ENCODE measurements at regions not wholly inside any gene's neighbourhood (a gene's known extent, or its start where the extent isn't known, plus 50 kb on each side); places are given as distances from the start of the nearest gene placed in this dataset.
"Not testable (repeated sequence)": the region's sequence is repeated elsewhere in the genome, so short reads cannot be mapped to it uniquely, and the experiment has no call there.

- peak; percentile 65 to 67 for DNase-seq (ENCODE audit: low read depth in 2 of 2)
Measured at GRCh38 chr17:21551081-21551881, 141.0 kb upstream of the KCNJ18 start.

- DNase-seq (ENCODE audit: low read depth in 2 of 2) = not testable (repeated sequence)
Measured at GRCh38 chr17:21558921-21559320, 133.4 kb upstream of the KCNJ18 start.

- no peak for DNase-seq (ENCODE audit: low read depth in 2 of 2)
Measured at GRCh38 chr17:21564262-21564661, 128.1 kb upstream of the KCNJ18 start.

- not testable (repeated sequence) for DNase-seq (ENCODE audit: low read depth in 2 of 2)
Measured at GRCh38 chr17:21564757-21565156, 127.6 kb upstream of the KCNJ18 start.

- DNase-seq (ENCODE audit: low read depth in 2 of 2) = not testable (repeated sequence)
Measured at GRCh38 chr17:21570427-21570826, 121.9 kb upstream of the KCNJ18 start.

- DNase-seq (ENCODE audit: low read depth in 2 of 2) = not testable (repeated sequence)
Measured at GRCh38 chr17:21572148-21572547, 120.2 kb upstream of the KCNJ18 start.

- DNase-seq (ENCODE audit: low read depth in 2 of 2) = not testable (repeated sequence)
Measured at GRCh38 chr17:21573271-21573960, 118.9 kb upstream of the KCNJ18 start.

GRCh38 chr17:21573961-21574610, 118.2 kb upstream of the KCNJ18 start:
- peak; percentile 46 to 53 for DNase-seq (ENCODE audit: low read depth in 2 of 2)

- not testable (repeated sequence) for DNase-seq (ENCODE audit: low read depth in 2 of 2)
Measured at GRCh38 chr17:21574611-21575255, 117.6 kb upstream of the KCNJ18 start.

DNA sequence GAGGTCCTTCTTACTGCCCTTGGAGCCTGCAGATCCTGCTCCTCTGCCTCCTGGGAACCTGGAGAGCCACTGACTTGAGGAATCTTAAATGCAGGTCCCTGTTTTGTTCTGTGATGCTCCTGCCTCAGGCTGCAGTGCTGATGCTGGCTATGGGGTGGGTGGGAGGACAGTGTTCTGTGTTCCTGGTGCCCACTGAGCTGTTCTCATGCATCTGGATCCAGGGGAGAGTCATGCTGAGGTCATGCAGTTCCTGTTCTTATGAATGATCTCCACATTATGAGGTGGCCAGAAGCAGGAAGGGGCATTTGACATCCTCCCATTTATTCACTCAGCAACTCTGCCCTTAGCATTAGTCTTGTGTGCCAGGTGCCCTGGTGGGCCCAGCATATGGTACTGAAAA, 113.5 kb upstream of the KCNJ18 start:
- DNase-seq (ENCODE audit: low read depth in 2 of 2) = not testable (repeated sequence)

DNA sequence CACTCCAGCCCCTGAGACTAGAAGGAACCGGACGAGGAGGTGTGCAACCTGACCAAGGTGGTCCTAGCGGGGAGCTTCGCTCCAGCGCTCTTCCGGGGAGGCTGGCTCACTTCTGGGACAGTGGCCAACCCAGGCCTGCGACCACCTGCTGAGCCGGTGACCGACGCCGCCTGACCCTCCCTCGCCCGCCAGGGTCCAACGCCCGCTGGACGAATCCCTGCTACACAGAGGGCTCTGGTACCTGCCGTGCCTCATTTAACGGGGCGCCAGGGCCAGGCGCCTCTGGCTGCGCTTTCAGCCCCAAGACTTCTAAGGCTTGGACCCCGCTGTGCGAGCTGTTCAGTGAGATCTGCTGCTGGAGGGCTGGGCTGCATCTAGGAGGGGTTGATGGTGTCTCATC, 99.5 kb upstream of the KCNJ18 start:
- no peak for DNase-seq (ENCODE audit: low read depth in 2 of 2)

DNA sequence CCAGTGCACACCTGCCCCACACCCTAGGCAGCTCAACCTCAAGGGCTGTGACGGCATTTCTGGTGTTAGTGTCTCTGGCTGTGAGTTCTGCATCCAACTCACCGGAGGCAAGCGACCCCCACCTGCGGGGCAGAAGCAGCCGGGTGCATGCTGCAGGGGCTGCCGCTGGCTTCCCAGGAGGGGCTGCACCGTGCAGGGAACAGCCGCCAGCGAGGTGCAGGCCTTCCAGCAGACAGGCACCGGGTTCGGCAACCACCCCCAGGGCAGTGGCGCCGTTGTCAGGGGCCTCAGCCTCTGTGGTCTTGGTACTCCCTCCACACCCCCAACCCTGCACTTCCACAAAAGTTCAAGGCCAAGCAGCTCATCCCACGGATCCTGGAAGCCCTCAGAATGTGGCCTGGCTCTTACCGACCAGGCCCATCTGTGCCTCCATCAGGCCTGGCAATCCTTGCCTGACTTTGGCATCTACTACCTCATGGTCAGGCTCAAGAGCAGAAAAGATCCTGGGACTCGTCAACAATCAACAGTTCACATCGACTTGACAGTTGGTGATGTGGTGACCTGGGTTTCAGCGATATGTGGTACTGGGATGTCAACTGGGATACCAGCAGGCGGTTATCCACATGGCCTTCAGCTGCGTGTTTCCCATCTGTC, 98.7 kb upstream of the KCNJ18 start:
- not testable (repeated sequence) for DNase-seq (ENCODE audit: low read depth in 2 of 2)

GRCh38 chr17:21595086-21595485, 97.2 kb upstream of the KCNJ18 start:
- no peak for DNase-seq (ENCODE audit: low read depth in 2 of 2)

DNA sequence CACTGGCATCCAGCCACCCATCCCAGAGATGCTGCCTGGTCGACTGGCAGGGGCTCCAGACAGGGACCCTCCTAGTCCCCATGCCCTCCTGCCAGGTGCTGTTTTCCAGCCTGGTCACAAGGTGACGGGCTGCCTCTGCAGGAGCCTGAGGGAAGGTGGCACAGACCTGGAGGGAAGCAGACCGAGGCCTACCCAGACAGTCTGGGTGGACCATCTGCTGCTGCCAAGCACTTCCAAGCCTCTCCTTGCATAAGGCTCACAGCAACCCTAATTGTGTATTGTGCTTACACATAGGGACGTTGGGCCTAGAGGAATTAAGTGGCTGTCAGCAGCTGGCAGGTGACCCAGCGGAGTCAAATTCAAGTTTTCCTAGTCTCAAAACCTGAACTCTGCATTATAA, 90.1 kb upstream of the KCNJ18 start:
- no peak for DNase-seq (ENCODE audit: low read depth in 2 of 2)

GRCh38 chr17:21603292-21603691, 89.0 kb upstream of the KCNJ18 start:
- DNase-seq (ENCODE audit: low read depth in 2 of 2) = not testable (repeated sequence)

DNA sequence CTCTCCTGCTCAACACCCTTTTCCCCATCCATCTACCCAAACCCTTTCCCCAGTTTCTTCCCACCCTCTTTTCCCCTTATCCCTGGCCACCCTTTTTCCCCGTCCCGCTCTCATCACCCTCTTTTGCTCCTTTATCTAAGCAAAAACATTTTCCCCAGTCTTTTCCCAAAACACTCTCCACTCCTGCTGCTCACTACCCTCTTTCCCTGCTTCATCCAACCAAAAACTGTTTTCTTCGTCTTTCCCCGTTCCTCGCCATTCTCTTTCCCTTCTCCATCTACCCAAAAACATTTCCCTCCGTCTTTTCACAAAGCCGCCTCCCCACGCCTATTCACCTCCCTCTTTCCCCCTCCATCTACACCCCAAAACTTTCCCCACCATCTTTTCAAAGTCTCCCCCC, 80.9 kb upstream of the KCNJ18 start:
- DNase-seq (ENCODE audit: low read depth in 2 of 2) = not testable (repeated sequence)

GRCh38 chr17:21612123-21613070, 79.9 kb upstream of the KCNJ18 start:
- DNase-seq (ENCODE audit: low read depth in 2 of 2) = not testable (repeated sequence)

- no peak for DNase-seq (ENCODE audit: low read depth in 2 of 2)
Measured at GRCh38 chr17:21613071-21613429, 79.3 kb upstream of the KCNJ18 start.

- not testable (repeated sequence) for DNase-seq (ENCODE audit: low read depth in 2 of 2)
Measured at GRCh38 chr17:21626987-21627386, 65.3 kb upstream of the KCNJ18 start.
